HepG2 (cell line): ENCODE measurements at regions not wholly inside any gene's neighbourhood (a gene's known extent, or its start where the extent isn't known, plus 50 kb on each side); places are given as distances from the start of the nearest gene placed in this dataset.

Experiments
- ATAC-seq: fragments of 200-7000 bp; cut with Tn5 transposase; 3 replicates; pipeline ENCODE4 v1.9.1; 2020; ENCODE audit warnings: mild to moderate bottlenecking, moderate library complexity
- BruUV-seq: library from RNA; stranded (reverse); fragments of 400-500 nt; replicated peaks from 2 replicates; lab custom pipeline; 2021; lab: Mats Ljungman, UMichigan
- CTCF ChIA-PET: fragments of 300-600 bp; formaldehyde crosslinking; extraction: SDS; loops from one replicate; lab custom pipeline; 2021; ENCODE audit warnings: low total read pairs, inconsistent platforms, low intra/inter-chr PET ratio; lab: Yijun Ruan, JAX
- POLR2A ChIA-PET: fragments of 350-600 bp; sonication (Branson Sonifier 250); formaldehyde crosslinking; loops from one replicate; lab custom pipeline; 2020; ENCODE audit warnings: antibody characterized with exemption, inconsistent platforms; lab: Yijun Ruan, JAX
- DNase-seq: peaks from one replicate; pipeline ENCODE4 v3.0.0-alpha.2; 2015; ENCODE audit warnings: low spot score
- FAIRE-seq: peaks from 3 replicates; lab custom pipeline; 2011; peaks lifted over from hg19 to GRCh38; lab: Jason Lieb, UNC
- H2AFZ ChIP-seq: one replicate; pipeline ENCODE4 v1.6.1; 2011; ENCODE audit warnings: low read length, inconsistent platforms
- H3K27ac ChIP-seq: fragments of 300-600 bp; 3 replicates; pipeline ENCODE4 v1.8.0; 2011; ENCODE audit warnings: mixed run types, mild to moderate bottlenecking, mixed read lengths, low read length, inconsistent platforms; ENCODE audit not compliant: insufficient read depth; ENCODE audit errors: extremely low read length
- H3K27me3 ChIP-seq, 2 experiments: fragments of 200-600 bp in 1 of 2; 2 replicates in 1 of 2; 3 replicates in 1 of 2; pipeline versions ENCODE4 v1.6.0 to v1.8.0; 2011; ENCODE audit warnings: low read length in 2 of 2, mild to moderate bottlenecking in 2 of 2, moderate library complexity in 2 of 2, inconsistent platforms in 1 of 2; ENCODE audit not compliant: insufficient read depth in 2 of 2, control insufficient read depth in 1 of 2
- H3K36me3 ChIP-seq, 2 experiments: fragments of 200-600 bp in 1 of 2; replicated peaks in 1 of 2; 2 replicates in 1 of 2; 3 replicates in 1 of 2; pipeline versions ENCODE4 v1.5.1 to v1.8.0; 2011; ENCODE audit warnings: low read length in 2 of 2, inconsistent platforms in 1 of 2; ENCODE audit not compliant: insufficient read depth in 2 of 2, control insufficient read depth in 1 of 2
- H3K4me1 ChIP-seq: 2 replicates; pipeline ENCODE4 v1.5.1; 2012; ENCODE audit warnings: low read length, inconsistent platforms; ENCODE audit not compliant: insufficient read depth
- H3K4me2 ChIP-seq: 2 replicates; pipeline ENCODE4 v1.6.0; 2011; ENCODE audit warnings: low read depth, low read length, inconsistent platforms
- H3K4me3 ChIP-seq, 3 experiments: fragments of 200-600 bp in 1 of 3; sonication (generic), shearing (Covaris generic) in 1 of 3; replicated peaks in 1 of 3; 2 replicates each; pipeline ENCODE4 v1.5.1; 2011 to 2016; ENCODE audit warnings: low read length in 3 of 3, inconsistent platforms in 2 of 3, low read depth in 2 of 3, mild to moderate bottlenecking in 2 of 3, control low read depth in 1 of 3, mixed read lengths in 1 of 3; ENCODE audit not compliant: insufficient read depth in 1 of 3
- H3K79me2 ChIP-seq: one replicate; pipeline ENCODE4 v1.6.1; 2011; ENCODE audit warnings: low read length, inconsistent platforms; ENCODE audit not compliant: insufficient read depth
- H3K9ac ChIP-seq: 2 replicates; pipeline ENCODE4 v1.6.0; 2011; ENCODE audit warnings: mild to moderate bottlenecking, low read depth, low read length, inconsistent platforms; ENCODE audit not compliant: insufficient read depth
- H3K9me3 ChIP-seq: 2 replicates; pipeline ENCODE4 v1.5.1; 2012; ENCODE audit warnings: mild to moderate bottlenecking, low read length
- H4K20me1 ChIP-seq: 2 replicates; pipeline ENCODE4 v1.6.0; 2011; ENCODE audit warnings: inconsistent platforms, mild to moderate bottlenecking, low read length, moderate library complexity; ENCODE audit not compliant: insufficient read depth
- BRCA1 ChIP-seq: sonication (generic); formaldehyde crosslinking; IDR thresholded peaks from 2 replicates; pipeline ENCODE4 v1.4.0; 2020; ENCODE audit warnings: missing genetic modification reagents
- CEBPB ChIP-seq: IDR thresholded peaks from 2 replicates; pipeline ENCODE4 v1.6.1; 2011; ENCODE audit warnings: low read depth, low read length, improper control_type of control experiment, borderline replicate concordance
- KAT7 ChIP-seq: IDR thresholded peaks from 2 replicates; pipeline ENCODE4 v1.6.1; 2018; ENCODE audit warnings: borderline replicate concordance, missing compliant biosample characterization
- MATR3 ChIP-seq: sonication (generic); formaldehyde crosslinking; IDR thresholded peaks from 2 replicates; pipeline ENCODE4 v1.4.0; 2020; ENCODE audit warnings: missing genetic modification reagents
- NPAS2 ChIP-seq: sonication (generic); formaldehyde crosslinking; IDR thresholded peaks from 2 replicates; pipeline ENCODE4 v1.8.0; 2022; ENCODE audit warnings: mild to moderate bottlenecking, missing genetic modification reagents, borderline replicate concordance
- PTBP1 ChIP-seq: fragments of 200-400 bp; formaldehyde crosslinking; IDR thresholded peaks from 2 replicates; pipeline ENCODE4 v1.6.1; 2018; ENCODE audit warnings: low read length, low read depth; ENCODE audit not compliant: poor library complexity, severe bottlenecking
- TBX3 ChIP-seq: fragments of 450-650 bp; IDR thresholded peaks from 2 replicates; pipeline ENCODE4 v1.6.1; 2017; ENCODE audit warnings: antibody characterized with exemption, mild to moderate bottlenecking, inconsistent platforms, borderline replicate concordance
- ZFP82 ChIP-seq: sonication (generic); formaldehyde crosslinking; IDR thresholded peaks from 2 replicates; pipeline ENCODE4 v1.5.1; 2020; ENCODE audit warnings: mild to moderate bottlenecking, missing genetic modification reagents, borderline replicate concordance
- ZKSCAN1 ChIP-seq: fragments of 150-350 bp; IDR thresholded peaks from 2 replicates; pipeline ENCODE4 v1.6.1; 2014; ENCODE audit warnings: low read length
- ZNF274 ChIP-seq: sonication (generic); formaldehyde crosslinking; IDR thresholded peaks from 2 replicates; pipeline ENCODE4 v1.5.1; 2020; ENCODE audit warnings: mild to moderate bottlenecking, missing genetic modification reagents
- ZNF510 ChIP-seq: sonication (generic); formaldehyde crosslinking; IDR thresholded peaks from 2 replicates; pipeline ENCODE4 v1.4.0; 2020; ENCODE audit warnings: low read depth, mild to moderate bottlenecking, missing genetic modification reagents
- ZNF567 ChIP-seq: sonication (generic); formaldehyde crosslinking; IDR thresholded peaks from 2 replicates; pipeline ENCODE4 v1.8.1; 2023; ENCODE audit warnings: mild to moderate bottlenecking, missing genetic modification reagents, borderline replicate concordance
- ZNF720 ChIP-seq: sonication (generic); formaldehyde crosslinking; IDR thresholded peaks from 2 replicates; pipeline ENCODE4 v1.4.0; 2020; ENCODE audit warnings: missing genetic modification reagents
- ZNF747 ChIP-seq: sonication (generic); formaldehyde crosslinking; IDR thresholded peaks from 2 replicates; pipeline ENCODE4 v1.8.1; 2023; ENCODE audit warnings: missing genetic modification reagents, mild to moderate bottlenecking, borderline replicate concordance
- WGBS: methylation state at CpG from one replicate; pipeline ENCODE4 v1.1.6; 2017; ENCODE audit warnings: low lambda C conversion rate; 5-methylcytosine and 5-hydroxymethylcytosine counted together
- in situ Hi-C: cut with HindIII; loops from 2 replicates; pipeline ENCODE4 v1.10.0; 2017; ENCODE audit warnings: low pct_unique_long_range_greater_than_20kb; ENCODE audit not compliant: extremely low pct_ligation_motif_present
- intact Hi-C: fragments of 100-400 bp; cut with micrococcal nuclease; formaldehyde crosslinking; loops from one replicate; pipeline ENCODE4 v1.10.0; 2022; ENCODE audit not compliant: unreplicated experiment
- TF ChIP-seq, protein P1 (sequence below): sonication (generic); formaldehyde crosslinking; IDR thresholded peaks from 2 replicates; pipeline ENCODE4 v1.4.0; 2020; ENCODE audit warnings: missing genetic modification reagents, low read depth, mild to moderate bottlenecking, borderline replicate concordance
- TF ChIP-seq, protein P2 (sequence below): sonication (generic); formaldehyde crosslinking; IDR thresholded peaks from 2 replicates; pipeline ENCODE4 v1.4.0; 2020; ENCODE audit warnings: missing genetic modification reagents

DNA sequence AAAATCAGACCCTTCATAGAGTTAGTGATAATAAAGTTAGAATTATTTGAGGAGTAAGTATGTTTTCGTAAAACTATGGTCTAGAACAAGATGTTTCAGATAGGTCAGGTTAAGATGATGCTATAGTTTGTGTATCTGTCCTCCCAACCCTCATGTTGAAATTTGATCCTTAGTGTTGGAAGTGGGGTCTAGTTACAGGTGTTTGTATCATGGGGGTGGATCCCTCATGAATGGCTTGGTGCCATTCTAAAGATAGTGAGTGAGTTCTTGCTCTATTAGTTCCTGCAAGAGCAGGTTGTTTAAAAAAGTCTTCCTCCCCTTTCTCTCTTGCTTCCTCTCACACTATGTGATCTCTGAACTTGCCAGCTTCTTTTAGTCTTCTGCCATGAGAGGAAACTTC, 707.3 kb upstream of the FOXG1 start:
- ATAC-seq: no peak
- no peak for DNase-seq
- Histone ChIP-seq H3K27ac (no peak overlapping the region), H2AFZ (no peak overlapping the region), H4K20me1 (no peaks in the 10 kb centered on the region), H3K9me3 (peaks cover 98% of the 10 kb centered on the region), H3K27me3 (no peaks in the 10 kb centered on the region), H3K4me2 (no peak overlapping the region), H3K79me2 (no peaks in the 10 kb centered on the region), H3K9ac (no peak overlapping the region), H3K36me3 (no peaks in the 10 kb centered on the region), H3K4me1 (no peaks in the 10 kb centered on the region), H3K4me3 (no peak overlapping the region)
- ChIA-PET CTCF (no interaction called here), POLR2A (no interaction called here)
- intact Hi-C loops (no loop called here), in situ Hi-C loops (no loop called here)
- TF ChIP-seq ZNF720 (CRISPR knock-in tag) (no peak), ZNF747 (CRISPR knock-in tag) (no peak), CEBPB (no peak), BRCA1 (CRISPR knock-in tag) (no peak), TBX3 (no peak), ZNF510 (no peak), MATR3 (CRISPR knock-in tag) (no peak), ZNF274 (no peak), ZNF567 (no peak), KAT7 (CRISPR knock-in tag) (no peak), PTBP1 (no peak), ZKSCAN1 (no peak), ZFP82 (CRISPR knock-in tag) (no peak), NPAS2 (CRISPR knock-in tag) (no peak)
- TF ChIP-seq, protein P1, sequence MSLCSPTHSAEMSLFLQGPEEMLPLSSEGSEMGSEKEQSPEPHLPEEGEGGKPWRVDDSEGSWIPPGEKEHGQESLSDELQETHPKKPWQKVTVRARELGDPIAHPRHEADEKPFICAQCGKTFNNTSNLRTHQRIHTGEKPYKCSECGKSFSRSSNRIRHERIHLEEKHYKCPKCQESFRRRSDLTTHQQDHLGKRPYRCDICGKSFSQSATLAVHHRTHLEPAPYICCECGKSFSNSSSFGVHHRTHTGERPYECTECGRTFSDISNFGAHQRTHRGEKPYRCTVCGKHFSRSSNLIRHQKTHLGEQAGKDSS (CRISPR knock-in tag): no peak
- TF ChIP-seq, protein P2, sequence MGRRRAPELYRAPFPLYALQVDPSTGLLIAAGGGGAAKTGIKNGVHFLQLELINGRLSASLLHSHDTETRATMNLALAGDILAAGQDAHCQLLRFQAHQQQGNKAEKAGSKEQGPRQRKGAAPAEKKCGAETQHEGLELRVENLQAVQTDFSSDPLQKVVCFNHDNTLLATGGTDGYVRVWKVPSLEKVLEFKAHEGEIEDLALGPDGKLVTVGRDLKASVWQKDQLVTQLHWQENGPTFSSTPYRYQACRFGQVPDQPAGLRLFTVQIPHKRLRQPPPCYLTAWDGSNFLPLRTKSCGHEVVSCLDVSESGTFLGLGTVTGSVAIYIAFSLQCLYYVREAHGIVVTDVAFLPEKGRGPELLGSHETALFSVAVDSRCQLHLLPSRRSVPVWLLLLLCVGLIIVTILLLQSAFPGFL (CRISPR knock-in tag): no peak
- 19% methylated on average over 1 of the region's 1 CpG for whole genome bisulfite sequencing
- no peak for FAIRE-seq
- no TSS peak for BruUV-seq
